Trophoblast cell (in vitro differentiated cells and primary cell): ENCODE measurements at regions not wholly inside any gene's neighbourhood (a gene's known extent, or its start where the extent isn't known, plus 50 kb on each side); places are given as distances from the start of the nearest gene placed in this dataset.

Experiments used
- DNase-seq, 2 donors: peaks; one replicate each; pipeline ENCODE4 v3.0.0-alpha.2; 2016
- H2AFZ ChIP-seq: 2 replicates; pipeline ENCODE4 v1.6.1; 2013; ENCODE audit warnings: low read length, moderate library complexity, mild to moderate bottlenecking; ENCODE audit not compliant: insufficient read depth, poor library complexity
- H2AK5ac ChIP-seq: 2 replicates; pipeline ENCODE4 v1.6.1; 2013; ENCODE audit warnings: mild to moderate bottlenecking, low read length
- H2BK120ac ChIP-seq: 2 replicates; pipeline ENCODE4 v1.6.1; 2013; ENCODE audit warnings: low read length, mild to moderate bottlenecking, moderate library complexity; ENCODE audit not compliant: insufficient read depth, poor library complexity
- H2BK12ac ChIP-seq: 2 replicates; pipeline ENCODE4 v1.6.1; 2013; ENCODE audit warnings: mild to moderate bottlenecking, low read length, moderate library complexity
- H2BK5ac ChIP-seq: 2 replicates; pipeline ENCODE4 v1.6.1; 2013; ENCODE audit warnings: low read length, low read depth, moderate library complexity, mild to moderate bottlenecking; ENCODE audit not compliant: poor library complexity
- H3K14ac ChIP-seq: 2 replicates; pipeline ENCODE4 v1.6.1; 2013; ENCODE audit warnings: mild to moderate bottlenecking, low read length
- H3K18ac ChIP-seq: 2 replicates; pipeline ENCODE4 v1.6.1; 2013; ENCODE audit warnings: mild to moderate bottlenecking, low read length
- H3K23ac ChIP-seq: 2 replicates; pipeline ENCODE4 v1.6.1; 2013; ENCODE audit warnings: low read length
- H3K27ac ChIP-seq: 2 replicates; pipeline ENCODE4 v1.5.1; 2013; ENCODE audit warnings: low read depth, mild to moderate bottlenecking, inconsistent platforms, low read length, moderate library complexity
- H3K27me3 ChIP-seq: 2 replicates; pipeline ENCODE4 v1.6.1; 2013; ENCODE audit warnings: inconsistent platforms, mild to moderate bottlenecking, low read length, moderate library complexity; ENCODE audit not compliant: insufficient read depth
- H3K36me3 ChIP-seq, 2 experiments: 1 replicate in 1 of 2; 2 replicates in 1 of 2; pipeline ENCODE4 v1.6.1; 2013; ENCODE audit warnings: low read length in 2 of 2, mild to moderate bottlenecking in 2 of 2, moderate library complexity in 1 of 2; ENCODE audit not compliant: insufficient read depth in 2 of 2, control insufficient read depth in 1 of 2
- H3K4ac ChIP-seq: 2 replicates; pipeline ENCODE4 v1.6.1; 2013; ENCODE audit warnings: low read depth, mild to moderate bottlenecking, low read length, moderate library complexity
- H3K4me1 ChIP-seq, 2 experiments: 1 replicate in 1 of 2; 2 replicates in 1 of 2; pipeline ENCODE4 v1.6.1; 2013; ENCODE audit warnings: low read length in 2 of 2, mild to moderate bottlenecking in 2 of 2, moderate library complexity in 1 of 2; ENCODE audit not compliant: insufficient read depth in 2 of 2, control insufficient read depth in 1 of 2
- H3K4me2 ChIP-seq: 2 replicates; pipeline ENCODE4 v1.6.1; 2013; ENCODE audit warnings: inconsistent platforms, mild to moderate bottlenecking, low read length, moderate library complexity
- H3K4me3 ChIP-seq: 2 replicates; pipeline ENCODE4 v1.5.1; 2013; ENCODE audit warnings: mild to moderate bottlenecking, low read depth, low read length, inconsistent platforms
- H3K79me1 ChIP-seq: one replicate; pipeline ENCODE4 v1.6.1; 2013; ENCODE audit warnings: low read length
- H3K79me2 ChIP-seq: 2 replicates; pipeline ENCODE4 v1.6.1; 2013; ENCODE audit warnings: low read length, mild to moderate bottlenecking; ENCODE audit not compliant: control insufficient read depth, insufficient read depth, poor library complexity
- H3K9ac ChIP-seq: 2 replicates; pipeline ENCODE4 v1.6.1; 2013; ENCODE audit warnings: mild to moderate bottlenecking, low read length
- H3K9me3 ChIP-seq: 2 replicates; pipeline ENCODE4 v1.6.1; 2013; ENCODE audit warnings: low read depth, mild to moderate bottlenecking, control low read depth, inconsistent platforms, low read length; ENCODE audit not compliant: insufficient read depth
- H4K12ac ChIP-seq: 2 replicates; pipeline ENCODE4 v1.6.1; 2013; ENCODE audit warnings: low read depth, mild to moderate bottlenecking, low read length, moderate library complexity
- H4K8ac ChIP-seq: 2 replicates; pipeline ENCODE4 v1.6.1; 2013; ENCODE audit warnings: low read depth, mild to moderate bottlenecking, low read length, moderate library complexity
- H4K91ac ChIP-seq: one replicate; pipeline ENCODE4 v1.6.1; 2013; ENCODE audit warnings: low read depth, mild to moderate bottlenecking, low read length, moderate library complexity
- WGBS: extraction: QIAGEN DNeasy Blood & Tissue Kit; methylation state at CpG from one replicate; pipeline ENCODE4 v1.1.7; 2013; ENCODE audit warnings: missing lambda C conversion rate; ENCODE audit not compliant: insufficient read length, insufficient coverage; ENCODE audit errors: extremely low coverage; 5-methylcytosine and 5-hydroxymethylcytosine counted together

DNA sequence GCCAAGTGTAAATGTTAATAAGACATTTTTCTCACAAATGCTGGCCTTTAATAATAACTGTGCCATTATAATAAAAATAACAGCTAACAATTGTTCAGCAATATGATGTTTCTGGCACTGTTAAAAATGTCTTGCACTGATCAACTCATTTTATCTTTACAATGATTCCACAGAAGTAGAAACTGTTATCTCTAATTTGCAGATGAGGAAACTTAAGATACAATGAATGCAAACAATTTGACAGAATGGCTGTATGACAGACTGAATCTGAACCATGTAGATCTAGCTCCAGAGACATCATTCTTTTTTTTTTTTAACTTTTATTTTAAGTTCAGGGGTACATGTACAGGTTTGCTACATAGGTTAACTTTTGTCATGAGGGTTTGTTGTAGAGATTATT lies 755.0 kb downstream of the TBL1XR1 start:
- Histone ChIP-seq H4K12ac (no peak overlapping the region), H3K9me3 (no peaks in the 10 kb centered on the region), H3K18ac (no peak overlapping the region), H3K79me1 (no peaks in the 10 kb centered on the region), H2AK5ac (no peak overlapping the region), H3K4me2 (no peak overlapping the region), H2AFZ (no peak overlapping the region), H3K4ac (no peak overlapping the region), H2BK120ac (no peak overlapping the region), H3K9ac (no peak overlapping the region), H3K36me3 (no peaks in the 10 kb centered on the region), H2BK5ac (no peak overlapping the region), H2BK12ac (no peak overlapping the region), H4K8ac (no peak overlapping the region), H3K27me3 (no peaks in the 10 kb centered on the region), H3K14ac (no peak overlapping the region), H4K91ac (no peak overlapping the region), H3K4me3 (no peak overlapping the region), H3K27ac (no peak overlapping the region), H3K79me2 (no peaks in the 10 kb centered on the region), H3K4me1 (no peaks in the 10 kb centered on the region), H3K23ac (no peak overlapping the region)
- DNase-seq = no peak

DNA sequence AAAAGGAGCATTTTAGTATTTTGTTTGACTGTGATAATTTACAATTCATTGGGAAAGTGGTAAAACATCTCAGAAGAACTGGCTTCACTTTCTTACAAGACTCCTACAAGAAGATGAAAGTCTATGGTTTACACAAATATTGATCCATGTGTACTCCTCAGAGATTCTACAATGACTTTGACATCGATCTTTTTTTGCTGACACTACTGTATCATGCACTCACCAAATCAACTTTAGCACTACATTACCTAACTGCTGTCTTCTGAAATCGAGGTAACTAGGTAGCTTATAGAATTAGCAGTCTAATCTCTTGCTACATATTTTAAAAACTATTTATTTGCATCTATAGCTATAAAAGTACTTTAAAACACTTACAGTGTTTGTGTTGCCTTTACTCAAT lies 757.6 kb downstream of the TBL1XR1 start:
- no CpG with 5 or more reads among the region's 2 CpGs for WGBS

GRCh38 chr3:176431991-176432390 lies 765.3 kb downstream of the TBL1XR1 start:
- no peak overlapping the region for H3K4ac ChIP-seq
- H3K79me2 ChIP-seq = no peaks in the 10 kb centered on the region
- no peak overlapping the region for H3K23ac ChIP-seq
- no peak overlapping the region for H4K8ac ChIP-seq
- H3K9me3 ChIP-seq = no peaks in the 10 kb centered on the region
- H4K12ac ChIP-seq = no peak overlapping the region
- H3K18ac ChIP-seq = no peak overlapping the region
- H2AK5ac ChIP-seq = no peak overlapping the region
- no peaks in the 10 kb centered on the region for H3K79me1 ChIP-seq
- no peak overlapping the region for H3K4me2 ChIP-seq
- no CpG with 5 or more reads among the region's 6 CpGs for WGBS
- H2AFZ ChIP-seq = no peak overlapping the region
- H2BK12ac ChIP-seq = no peak overlapping the region
- no peak overlapping the region for H4K91ac ChIP-seq
- H3K4me3 ChIP-seq = no peak overlapping the region
- no peak overlapping the region for H2BK120ac ChIP-seq
- H2BK5ac ChIP-seq = no peak overlapping the region
- no peak overlapping the region for H3K27ac ChIP-seq
- no peaks in the 10 kb centered on the region for H3K36me3 ChIP-seq
- no peaks in the 10 kb centered on the region for H3K27me3 ChIP-seq
- H3K4me1 ChIP-seq = no peaks in the 10 kb centered on the region
- no peak overlapping the region for H3K9ac ChIP-seq
- no peak for DNase-seq
- H3K14ac ChIP-seq = no peak overlapping the region

More for the DNA sequence above, 757.6 kb downstream of the TBL1XR1 start:
- Histone ChIP-seq H4K91ac (no peak overlapping the region), H3K79me2 (no peaks in the 10 kb centered on the region), H3K27me3 (no peaks in the 10 kb centered on the region), H3K14ac (no peak overlapping the region), H3K9ac (no peak overlapping the region), H3K4ac (no peak overlapping the region), H2AK5ac (no peak overlapping the region), H2AFZ (no peak overlapping the region), H3K4me1 (no peaks in the 10 kb centered on the region), H3K27ac (no peak overlapping the region), H3K4me2 (no peak overlapping the region), H3K23ac (no peak overlapping the region), H2BK12ac (no peak overlapping the region), H2BK5ac (no peak overlapping the region), H4K12ac (no peak overlapping the region), H2BK120ac (no peak overlapping the region), H4K8ac (no peak overlapping the region), H3K9me3 (no peaks in the 10 kb centered on the region), H3K18ac (no peak overlapping the region), H3K79me1 (no peaks in the 10 kb centered on the region), H3K4me3 (no peak overlapping the region), H3K36me3 (no peaks in the 10 kb centered on the region)
- no peak for DNase-seq

DNA sequence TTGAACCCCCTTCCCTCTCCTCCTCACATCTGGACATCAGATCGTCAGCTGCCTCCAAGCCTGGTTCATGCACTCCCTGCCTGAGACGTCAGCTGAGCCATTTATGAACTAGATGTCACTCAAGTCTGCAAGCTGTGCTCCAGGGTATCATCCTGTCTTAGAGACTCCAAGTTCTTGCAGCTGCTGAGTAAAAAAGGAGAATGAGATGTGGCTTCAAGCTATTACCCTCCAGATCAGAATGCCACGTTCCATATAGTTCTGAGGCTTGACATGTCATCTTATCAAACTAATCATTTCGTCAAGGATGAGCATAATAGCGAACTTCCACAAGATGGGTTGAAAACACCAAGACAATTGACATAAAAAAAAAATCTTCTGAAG lies 766.3 kb downstream of the TBL1XR1 start:
- no peak for DNase-seq
- WGBS = no CpG with 5 or more reads among the region's 5 CpGs

More for the DNA sequence above, 766.3 kb downstream of the TBL1XR1 start:
- H2AFZ ChIP-seq = no peak overlapping the region
- no peak overlapping the region for H3K4me2 ChIP-seq
- H2AK5ac ChIP-seq = no peak overlapping the region
- H3K4ac ChIP-seq = no peak overlapping the region
- no peak overlapping the region for H2BK5ac ChIP-seq
- H4K8ac ChIP-seq = no peak overlapping the region
- no peak overlapping the region for H2BK120ac ChIP-seq
- H3K9me3 ChIP-seq = no peaks in the 10 kb centered on the region
- H3K79me2 ChIP-seq = no peaks in the 10 kb centered on the region
- H3K4me1 ChIP-seq = no peaks in the 10 kb centered on the region
- H3K14ac ChIP-seq = no peak overlapping the region
- no peak overlapping the region for H3K27ac ChIP-seq
- H3K9ac ChIP-seq = no peak overlapping the region
- H2BK12ac ChIP-seq = no peak overlapping the region
- H4K12ac ChIP-seq = no peak overlapping the region
- H4K91ac ChIP-seq = no peak overlapping the region
- no peak overlapping the region for H3K18ac ChIP-seq
- H3K36me3 ChIP-seq = no peaks in the 10 kb centered on the region
- no peaks in the 10 kb centered on the region for H3K27me3 ChIP-seq
- H3K4me3 ChIP-seq = no peak overlapping the region
- H3K23ac ChIP-seq = no peak overlapping the region
- no peaks in the 10 kb centered on the region for H3K79me1 ChIP-seq
